Ovary (tissue), 3 donors: ENCODE measurements at regions not wholly inside any gene's neighbourhood (a gene's known extent, or its start where the extent isn't known, plus 50 kb on each side); places are given as distances from the start of the nearest gene placed in this dataset.

Experiments
- POLR2A ChIP-seq: fragments of 450-650 bp; IDR thresholded peaks from one replicate; pipeline ENCODE4 v1.6.1; 2017; ENCODE audit warnings: antibody characterized with exemption, mild to moderate bottlenecking, moderate library complexity
- TF ChIP-seq, protein P1 (sequence below), 3 donors: fragments of 450-650 bp in 2 of 3; fragments of 200-600 bp in 1 of 3; IDR thresholded peaks; one replicate each; pipeline versions ENCODE4 v1.5.1 to v1.8.0; 2016 to 2022; ENCODE audit warnings: antibody characterized with exemption in 3 of 3, mild to moderate bottlenecking in 1 of 3
- donor health status: DM: no; HTN: no; CAD: no.

DNA sequence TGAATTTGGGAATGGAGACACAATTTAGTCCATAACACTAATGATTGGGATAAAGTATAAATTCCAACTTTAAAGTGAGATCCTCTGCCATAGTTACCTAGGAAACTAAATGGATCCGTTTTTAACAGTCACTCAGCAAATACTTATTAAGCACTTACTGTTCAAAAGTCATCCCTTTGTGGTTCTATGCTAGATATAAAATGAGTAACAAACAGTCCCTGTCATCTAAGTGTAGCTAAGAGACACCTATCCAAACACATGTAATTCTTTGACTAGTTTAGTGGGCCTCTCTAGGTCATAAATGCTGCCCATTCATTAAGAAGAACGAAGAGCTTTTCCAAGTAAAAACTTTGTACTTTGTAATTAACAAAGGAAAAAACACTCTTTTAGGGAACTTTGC is 244.2 kb upstream of the CDIN1 start:
- TF ChIP-seq, protein P1, sequence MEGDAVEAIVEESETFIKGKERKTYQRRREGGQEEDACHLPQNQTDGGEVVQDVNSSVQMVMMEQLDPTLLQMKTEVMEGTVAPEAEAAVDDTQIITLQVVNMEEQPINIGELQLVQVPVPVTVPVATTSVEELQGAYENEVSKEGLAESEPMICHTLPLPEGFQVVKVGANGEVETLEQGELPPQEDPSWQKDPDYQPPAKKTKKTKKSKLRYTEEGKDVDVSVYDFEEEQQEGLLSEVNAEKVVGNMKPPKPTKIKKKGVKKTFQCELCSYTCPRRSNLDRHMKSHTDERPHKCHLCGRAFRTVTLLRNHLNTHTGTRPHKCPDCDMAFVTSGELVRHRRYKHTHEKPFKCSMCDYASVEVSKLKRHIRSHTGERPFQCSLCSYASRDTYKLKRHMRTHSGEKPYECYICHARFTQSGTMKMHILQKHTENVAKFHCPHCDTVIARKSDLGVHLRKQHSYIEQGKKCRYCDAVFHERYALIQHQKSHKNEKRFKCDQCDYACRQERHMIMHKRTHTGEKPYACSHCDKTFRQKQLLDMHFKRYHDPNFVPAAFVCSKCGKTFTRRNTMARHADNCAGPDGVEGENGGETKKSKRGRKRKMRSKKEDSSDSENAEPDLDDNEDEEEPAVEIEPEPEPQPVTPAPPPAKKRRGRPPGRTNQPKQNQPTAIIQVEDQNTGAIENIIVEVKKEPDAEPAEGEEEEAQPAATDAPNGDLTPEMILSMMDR (IDR thresholded peaks at IDR 0.05): no peak
- no peak for TF ChIP-seq POLR2A
